ENCODE measurements at regions not wholly inside any gene's neighbourhood (a gene's known extent, or its start where the extent isn't known, plus 50 kb on each side); places are given as distances from the start of the nearest gene placed in this dataset.

GRCh38 chr11:91046261-91046660 lies 823.4 kb upstream of the CHORDC1 start:
- DNase-seq = no peak
- POLR2A ChIA-PET = no interaction called here
- Histone ChIP-seq H3K36me3 (ENCODE audit: control insufficient read depth, insufficient read depth, low read length) (no peaks in the 10 kb centered on the region), H3K4me1 (no peaks in the 10 kb centered on the region), H3K9me3 (no peaks in the 10 kb centered on the region), H3K27me3 (replicated peaks; ENCODE audit: control insufficient read depth, insufficient read depth, low read length) (no peaks in the 10 kb centered on the region), H3K4me3 (ENCODE audit: low read depth, low read length) (no peak overlapping the region)
- no peaks in the 10 kb centered on the region for H3K9me3 Mint-ChIP-seq (ENCODE audit: unreplicated experiment)
- no peaks in the 10 kb centered on the region for H3K36me3 Mint-ChIP-seq (ENCODE audit: insufficient read depth, unreplicated experiment)
- CTCF ChIA-PET = no interaction called here
- H3K27me3 Mint-ChIP-seq (ENCODE audit: insufficient read depth, unreplicated experiment) = no peaks in the 10 kb centered on the region
- BruUV-seq (replicated peaks) = no TSS peak
- no peaks in the 10 kb centered on the region for H3K4me1 Mint-ChIP-seq (ENCODE audit: low read depth, unreplicated experiment)
- no peak overlapping the region for H3K4me3 Mint-ChIP-seq (ENCODE audit: unreplicated experiment)
- no peak for TF ChIP-seq CTCF (IDR thresholded peaks at IDR 0.05; ENCODE audit: insufficient read depth in 1 of 2, low read depth in 1 of 2, low read length in 1 of 2, severe bottlenecking in 1 of 2, unreplicated experiment in 1 of 2)
- no peak overlapping the region for H3K27ac Mint-ChIP-seq (ENCODE audit: unreplicated experiment)
- intact Hi-C loops (cut with micrococcal nuclease; ENCODE audit: unreplicated experiment) = no loop called here

- H3K27ac Mint-ChIP-seq (ENCODE audit: unreplicated experiment) = no peak overlapping the region
- H3K4me3 Mint-ChIP-seq (ENCODE audit: unreplicated experiment) = no peak overlapping the region
- peak in 1 of 2 experiments; percentile 24 for TF ChIP-seq CTCF (IDR thresholded peaks at IDR 0.05; ENCODE audit: insufficient read depth in 1 of 2, low read depth in 1 of 2, low read length in 1 of 2, severe bottlenecking in 1 of 2, unreplicated experiment in 1 of 2)
- H3K36me3 ChIP-seq (ENCODE audit: control insufficient read depth, insufficient read depth, low read length) = no peaks in the 10 kb centered on the region
- H3K4me3 ChIP-seq (ENCODE audit: low read depth, low read length) = no peak overlapping the region
- H3K27me3 Mint-ChIP-seq (ENCODE audit: insufficient read depth, unreplicated experiment) = no peaks in the 10 kb centered on the region
- intact Hi-C loops (cut with micrococcal nuclease; ENCODE audit: unreplicated experiment) = loop anchor here (1.0 kb wide), 2 partner anchors 207 to 219 kb away; no protein-coding TSS in a partner anchor
- 0 out of 2 replicates have a peak, but pooled peaks cover 3% of the 10 kb centered on the region for H3K9me3 ChIP-seq
- no peak for DNase-seq
- POLR2A ChIA-PET = no interaction called here
- no peaks in the 10 kb centered on the region for H3K4me1 ChIP-seq
- no TSS peak for BruUV-seq (replicated peaks)
- no peaks in the 10 kb centered on the region for H3K36me3 Mint-ChIP-seq (ENCODE audit: insufficient read depth, unreplicated experiment)
- no peaks in the 10 kb centered on the region for H3K4me1 Mint-ChIP-seq (ENCODE audit: low read depth, unreplicated experiment)
- no peaks in the 10 kb centered on the region for H3K27me3 ChIP-seq (replicated peaks; ENCODE audit: control insufficient read depth, insufficient read depth, low read length)
- CTCF ChIA-PET = no interaction called here
- H3K9me3 Mint-ChIP-seq (ENCODE audit: unreplicated experiment) = no peaks in the 10 kb centered on the region
Observed at GRCh38 chr11:91041626-91042025, 818.8 kb upstream of the CHORDC1 start.

GRCh38 chr11:91023731-91024130 lies 800.9 kb upstream of the CHORDC1 start:
- H3K27me3 ChIP-seq (replicated peaks; ENCODE audit: control insufficient read depth, insufficient read depth, low read length) = no peaks in the 10 kb centered on the region
- CTCF ChIA-PET = no interaction called here
- H3K27ac Mint-ChIP-seq (ENCODE audit: unreplicated experiment) = no peak overlapping the region
- H3K27me3 Mint-ChIP-seq (ENCODE audit: insufficient read depth, unreplicated experiment) = peaks cover 9% of the 10 kb centered on the region
- H3K9me3 ChIP-seq = no peaks in the 10 kb centered on the region
- no peaks in the 10 kb centered on the region for H3K4me1 ChIP-seq
- H3K4me3 ChIP-seq (ENCODE audit: low read depth, low read length) = no peak overlapping the region
- BruUV-seq (replicated peaks) = no TSS peak
- no peaks in the 10 kb centered on the region for H3K9me3 Mint-ChIP-seq (ENCODE audit: unreplicated experiment)
- TF ChIP-seq CTCF (IDR thresholded peaks at IDR 0.05; ENCODE audit: insufficient read depth in 1 of 2, low read depth in 1 of 2, low read length in 1 of 2, severe bottlenecking in 1 of 2, unreplicated experiment in 1 of 2) = no peak
- H3K4me3 Mint-ChIP-seq (ENCODE audit: unreplicated experiment) = no peak overlapping the region
- no peaks in the 10 kb centered on the region for H3K36me3 Mint-ChIP-seq (ENCODE audit: insufficient read depth, unreplicated experiment)
- no peaks in the 10 kb centered on the region for H3K36me3 ChIP-seq (ENCODE audit: control insufficient read depth, insufficient read depth, low read length)
- POLR2A ChIA-PET = no interaction called here
- no peak for DNase-seq
- intact Hi-C loops (cut with micrococcal nuclease; ENCODE audit: unreplicated experiment) = loop anchor here (10.0 kb wide), 1 partner anchor 259 kb away; no protein-coding TSS in a partner anchor
- H3K4me1 Mint-ChIP-seq (ENCODE audit: low read depth, unreplicated experiment) = no peaks in the 10 kb centered on the region

All from Caco-2 (cell line).